ENCODE measurements at regions not wholly inside any gene's neighbourhood (a gene's known extent, or its start where the extent isn't known, plus 50 kb on each side); places are given as distances from the start of the nearest gene placed in this dataset.

DNA sequence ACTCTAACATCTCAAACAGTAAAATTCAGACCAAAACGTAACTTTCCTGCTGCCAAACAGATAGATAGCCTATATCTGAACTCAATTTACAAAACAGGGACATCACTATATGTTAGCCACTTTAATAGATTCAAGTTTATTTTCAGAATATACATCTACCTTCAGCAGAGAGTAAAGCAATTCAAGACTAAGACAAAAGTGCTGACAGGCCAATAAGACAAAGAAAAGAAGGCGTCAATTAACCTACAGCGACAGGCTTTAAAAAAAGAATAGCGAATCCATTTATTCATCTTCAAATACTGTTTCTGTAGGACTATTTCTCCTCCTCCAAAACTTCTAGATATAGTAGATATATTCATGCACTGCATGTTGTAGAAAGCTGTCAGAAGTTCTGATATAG lies 333.0 kb downstream of the GRB14 start:
- no peaks in the 10 kb centered on the region for H3K27me3 ChIP-seq (ENCODE audit: control insufficient read depth, insufficient read depth, low read length)
- ChIA-PET POLR2A (no interaction called here), CTCF (no interaction called here)
- no peak for DNase-seq (ENCODE audit: low read depth, low spot score)
- H3K4me3 ChIP-seq (ENCODE audit: low read depth, low read length): no peak overlapping the region
- H3K9me3 ChIP-seq (ENCODE audit: control insufficient read depth, insufficient read depth, low read length): no peaks in the 10 kb centered on the region
- TF ChIP-seq, protein P1, sequence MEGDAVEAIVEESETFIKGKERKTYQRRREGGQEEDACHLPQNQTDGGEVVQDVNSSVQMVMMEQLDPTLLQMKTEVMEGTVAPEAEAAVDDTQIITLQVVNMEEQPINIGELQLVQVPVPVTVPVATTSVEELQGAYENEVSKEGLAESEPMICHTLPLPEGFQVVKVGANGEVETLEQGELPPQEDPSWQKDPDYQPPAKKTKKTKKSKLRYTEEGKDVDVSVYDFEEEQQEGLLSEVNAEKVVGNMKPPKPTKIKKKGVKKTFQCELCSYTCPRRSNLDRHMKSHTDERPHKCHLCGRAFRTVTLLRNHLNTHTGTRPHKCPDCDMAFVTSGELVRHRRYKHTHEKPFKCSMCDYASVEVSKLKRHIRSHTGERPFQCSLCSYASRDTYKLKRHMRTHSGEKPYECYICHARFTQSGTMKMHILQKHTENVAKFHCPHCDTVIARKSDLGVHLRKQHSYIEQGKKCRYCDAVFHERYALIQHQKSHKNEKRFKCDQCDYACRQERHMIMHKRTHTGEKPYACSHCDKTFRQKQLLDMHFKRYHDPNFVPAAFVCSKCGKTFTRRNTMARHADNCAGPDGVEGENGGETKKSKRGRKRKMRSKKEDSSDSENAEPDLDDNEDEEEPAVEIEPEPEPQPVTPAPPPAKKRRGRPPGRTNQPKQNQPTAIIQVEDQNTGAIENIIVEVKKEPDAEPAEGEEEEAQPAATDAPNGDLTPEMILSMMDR (IDR thresholded peaks at IDR 0.05; ENCODE audit: low read depth, low read length): no peak
- no peak overlapping the region for H3K27ac ChIP-seq (ENCODE audit: low read depth, low read length)

DNA sequence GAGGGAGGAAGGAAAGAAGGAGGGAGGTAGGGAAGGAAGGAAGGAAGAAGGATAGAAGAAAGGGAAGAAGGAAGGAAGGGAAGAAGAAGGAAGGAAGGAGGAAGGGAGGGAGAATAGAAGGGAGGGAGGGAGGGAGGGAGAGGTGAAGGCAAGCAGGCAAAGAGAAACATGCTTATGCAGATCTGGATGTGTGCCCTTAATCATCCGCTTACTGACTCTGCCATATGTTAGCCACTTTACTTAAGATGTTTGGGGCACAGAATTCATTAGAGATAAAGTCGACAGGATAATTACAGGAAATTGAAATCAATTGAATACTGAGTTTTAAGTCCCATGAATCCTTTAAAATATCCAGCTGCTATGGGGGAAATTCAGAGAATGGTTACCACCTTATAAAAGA lies 334.2 kb downstream of the GRB14 start:
- POLR2A ChIA-PET: no interaction called here
- no peaks in the 10 kb centered on the region for H3K9me3 ChIP-seq (ENCODE audit: control insufficient read depth, insufficient read depth, low read length)

DNA sequence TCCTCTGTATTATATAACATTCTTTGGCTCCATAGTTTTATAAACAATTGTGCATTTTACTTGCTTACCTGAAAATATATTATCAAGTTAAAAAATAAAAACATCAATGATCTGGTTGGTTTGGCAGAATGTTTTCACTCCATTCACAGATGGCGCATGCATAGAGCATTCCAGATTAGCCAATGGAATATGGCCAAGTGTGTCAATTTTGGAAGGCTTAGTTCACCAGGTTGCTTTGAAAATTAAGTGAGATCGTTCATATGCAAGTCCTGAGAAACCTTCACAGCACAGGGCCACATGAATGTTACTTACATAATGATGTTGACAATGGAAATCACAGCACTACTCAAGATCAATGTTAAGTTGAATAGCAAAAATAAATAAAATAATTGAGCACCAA lies 335.7 kb downstream of the GRB14 start:
- H3K27me3 ChIP-seq (ENCODE audit: control insufficient read depth, insufficient read depth, low read length): no peaks in the 10 kb centered on the region
- POLR2A ChIA-PET: no interaction called here
- no peak overlapping the region for H3K27ac ChIP-seq (ENCODE audit: low read depth, low read length)
- no peaks in the 10 kb centered on the region for H3K9me3 ChIP-seq (ENCODE audit: control insufficient read depth, insufficient read depth, low read length)
- H3K4me3 ChIP-seq (ENCODE audit: low read depth, low read length): no peak overlapping the region
- TF ChIP-seq, protein P1 (IDR thresholded peaks at IDR 0.05; ENCODE audit: low read depth, low read length): no peak
- CTCF ChIA-PET: no interaction called here
- DNase-seq (ENCODE audit: low read depth, low spot score): no peak

More for the DNA sequence above, 334.2 kb downstream of the GRB14 start:
- no peak for DNase-seq (ENCODE audit: low read depth, low spot score)
- CTCF ChIA-PET: no interaction called here
- no peak overlapping the region for H3K27ac ChIP-seq (ENCODE audit: low read depth, low read length)
- no peaks in the 10 kb centered on the region for H3K27me3 ChIP-seq (ENCODE audit: control insufficient read depth, insufficient read depth, low read length)
- TF ChIP-seq, protein P1 (IDR thresholded peaks at IDR 0.05; ENCODE audit: low read depth, low read length): no peak
- no peak overlapping the region for H3K4me3 ChIP-seq (ENCODE audit: low read depth, low read length)

DNA sequence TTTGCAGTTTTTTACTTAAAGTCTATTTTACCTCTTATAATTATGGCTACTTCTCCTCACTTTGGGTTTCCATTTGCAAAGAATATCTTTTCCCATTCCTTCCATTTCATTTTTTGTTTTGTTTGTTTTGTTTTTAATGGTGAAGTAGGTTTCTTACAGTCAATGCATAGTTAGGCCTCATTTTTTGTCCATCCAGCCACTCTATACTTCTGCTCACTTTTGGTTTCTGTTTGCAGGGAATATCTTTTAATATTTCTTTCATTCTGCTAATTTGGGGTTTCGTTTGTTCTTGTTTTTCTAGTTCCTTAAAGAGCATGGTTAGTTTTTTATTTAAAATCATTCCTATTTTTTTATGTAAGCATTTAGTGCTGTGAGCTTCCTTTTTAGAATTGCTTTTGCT lies 339.4 kb downstream of the GRB14 start:
- no peak for DNase-seq (ENCODE audit: low read depth, low spot score)
- ChIA-PET POLR2A (no interaction called here), CTCF (no interaction called here)
- Histone ChIP-seq H3K27ac (ENCODE audit: low read depth, low read length) (no peak overlapping the region), H3K9me3 (ENCODE audit: control insufficient read depth, insufficient read depth, low read length) (no peaks in the 10 kb centered on the region), H3K27me3 (ENCODE audit: control insufficient read depth, insufficient read depth, low read length) (no peaks in the 10 kb centered on the region), H3K4me3 (ENCODE audit: low read depth, low read length) (no peak overlapping the region)
- TF ChIP-seq, protein P1 (IDR thresholded peaks at IDR 0.05; ENCODE audit: low read depth, low read length): no peak

DNA sequence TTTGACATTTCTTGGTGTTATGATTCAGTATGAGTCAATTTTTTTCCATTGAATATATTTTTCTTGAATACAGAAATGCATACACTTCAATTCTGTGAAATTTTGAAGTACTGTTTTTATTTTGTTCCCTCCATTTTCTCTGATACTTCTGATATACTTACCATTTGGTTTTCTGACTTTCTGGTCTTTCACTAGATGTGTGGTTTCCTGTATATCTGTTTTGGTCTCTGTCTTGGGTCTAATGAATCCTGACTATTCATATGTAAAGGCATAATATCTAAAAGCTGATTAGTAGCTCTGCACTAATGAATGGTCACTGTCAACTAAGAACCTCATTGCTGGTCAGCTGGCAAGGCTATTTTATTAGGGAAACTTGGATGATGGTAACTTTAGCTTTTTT lies 345.6 kb downstream of the GRB14 start:
- Histone ChIP-seq H3K27ac (ENCODE audit: low read depth, low read length) (no peak overlapping the region), H3K27me3 (ENCODE audit: control insufficient read depth, insufficient read depth, low read length) (no peaks in the 10 kb centered on the region), H3K9me3 (ENCODE audit: control insufficient read depth, insufficient read depth, low read length) (no peaks in the 10 kb centered on the region), H3K4me3 (ENCODE audit: low read depth, low read length) (no peak overlapping the region)
- ChIA-PET POLR2A (no interaction called here), CTCF (interaction anchor here (0.7 kb wide), 1 partner anchor 928 kb away, joined by 3 read pairs; the partner anchor contains the start of gene SCN3A)
- no peak for DNase-seq (ENCODE audit: low read depth, low spot score)
- TF ChIP-seq, protein P1 (IDR thresholded peaks at IDR 0.05; ENCODE audit: low read depth, low read length): no peak
